ENCODE measurements at regions not wholly inside any gene's neighbourhood (a gene's known extent, or its start where the extent isn't known, plus 50 kb on each side); places are given as distances from the start of the nearest gene placed in this dataset.

DNA sequence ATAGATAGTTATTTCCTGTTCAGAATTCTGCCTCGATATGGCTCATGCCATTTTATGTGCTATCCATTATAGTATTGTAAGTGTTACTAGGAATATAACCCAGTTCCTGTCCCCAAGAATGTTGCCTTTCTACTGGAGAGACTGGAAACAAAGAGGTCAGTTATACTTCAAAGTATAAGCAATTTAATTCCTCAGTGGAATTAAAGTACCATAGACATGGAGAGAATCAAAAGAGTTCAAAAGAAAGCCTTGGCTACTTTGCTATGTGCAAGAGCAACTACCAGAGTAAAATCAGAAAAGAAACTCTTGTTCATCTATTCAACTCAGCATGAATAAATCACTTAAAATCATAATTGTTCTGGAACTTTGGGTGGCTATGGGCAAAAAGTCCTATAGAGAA, 173.2 kb upstream of the EEA1 start:
- Histone ChIP-seq H3K27me3 (ENCODE audit: control insufficient read depth, insufficient read depth, low read length) (no peaks in the 10 kb centered on the region), H3K27ac (ENCODE audit: insufficient read depth, low read length) (no peak overlapping the region), H4K20me1 (ENCODE audit: control insufficient read depth, extremely low read depth, insufficient read depth, low read length) (no peaks in the 10 kb centered on the region), H3K79me2 (ENCODE audit: control insufficient read depth, insufficient read depth, low read length) (no peaks in the 10 kb centered on the region), H3K9ac (ENCODE audit: insufficient read depth, low read length) (no peak overlapping the region), H2AFZ (ENCODE audit: low read length) (no peak overlapping the region), H3K4me3 (replicated peaks in 1 of 4; ENCODE audit: control extremely low read depth in 1 of 4, insufficient read depth in 1 of 4, low read depth in 3 of 4, low read length in 4 of 4) (no peak overlapping the region), H3K36me3 (ENCODE audit: control insufficient read depth, insufficient read depth, low read length) (no peaks in the 10 kb centered on the region), H3K4me1 (ENCODE audit: control insufficient read depth, extremely low read depth, insufficient read depth, low read length) (peaks cover 2% of the 10 kb centered on the region), H3K9me3 (ENCODE audit: control insufficient read depth, insufficient read depth, low read depth, low read length) (no peaks in the 10 kb centered on the region), H3K4me2 (ENCODE audit: extremely low read depth, insufficient read depth, low read length) (no peak overlapping the region)
- no peak for DNase-seq (ENCODE audit: low read depth in 2 of 2)
- no peak for TF ChIP-seq EZH2 (IDR thresholded peaks at IDR 0.05; ENCODE audit: low read length, missing control alignments)
- TF ChIP-seq, protein P1, sequence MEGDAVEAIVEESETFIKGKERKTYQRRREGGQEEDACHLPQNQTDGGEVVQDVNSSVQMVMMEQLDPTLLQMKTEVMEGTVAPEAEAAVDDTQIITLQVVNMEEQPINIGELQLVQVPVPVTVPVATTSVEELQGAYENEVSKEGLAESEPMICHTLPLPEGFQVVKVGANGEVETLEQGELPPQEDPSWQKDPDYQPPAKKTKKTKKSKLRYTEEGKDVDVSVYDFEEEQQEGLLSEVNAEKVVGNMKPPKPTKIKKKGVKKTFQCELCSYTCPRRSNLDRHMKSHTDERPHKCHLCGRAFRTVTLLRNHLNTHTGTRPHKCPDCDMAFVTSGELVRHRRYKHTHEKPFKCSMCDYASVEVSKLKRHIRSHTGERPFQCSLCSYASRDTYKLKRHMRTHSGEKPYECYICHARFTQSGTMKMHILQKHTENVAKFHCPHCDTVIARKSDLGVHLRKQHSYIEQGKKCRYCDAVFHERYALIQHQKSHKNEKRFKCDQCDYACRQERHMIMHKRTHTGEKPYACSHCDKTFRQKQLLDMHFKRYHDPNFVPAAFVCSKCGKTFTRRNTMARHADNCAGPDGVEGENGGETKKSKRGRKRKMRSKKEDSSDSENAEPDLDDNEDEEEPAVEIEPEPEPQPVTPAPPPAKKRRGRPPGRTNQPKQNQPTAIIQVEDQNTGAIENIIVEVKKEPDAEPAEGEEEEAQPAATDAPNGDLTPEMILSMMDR (conservative IDR thresholded peaks at IDR 0.05 in 1 of 2, IDR thresholded peaks at IDR 0.05 in 1 of 2; ENCODE audit: low read depth in 1 of 2, low read length in 2 of 2) = no peak

GRCh38 chr12:93102744-93103143, 173.6 kb upstream of the EEA1 start:
- no peaks in the 10 kb centered on the region for H3K79me2 ChIP-seq (ENCODE audit: control insufficient read depth, insufficient read depth, low read length)
- no peak overlapping the region for H3K4me2 ChIP-seq (ENCODE audit: extremely low read depth, insufficient read depth, low read length)
- no peaks in the 10 kb centered on the region for H3K36me3 ChIP-seq (ENCODE audit: control insufficient read depth, insufficient read depth, low read length)
- H3K9ac ChIP-seq (ENCODE audit: insufficient read depth, low read length) = no peak overlapping the region
- no peaks in the 10 kb centered on the region for H4K20me1 ChIP-seq (ENCODE audit: control insufficient read depth, extremely low read depth, insufficient read depth, low read length)
- DNase-seq (ENCODE audit: low read depth in 2 of 2) = no peak
- peaks cover 2% of the 10 kb centered on the region for H3K4me1 ChIP-seq (ENCODE audit: control insufficient read depth, extremely low read depth, insufficient read depth, low read length)
- no peak overlapping the region for H2AFZ ChIP-seq (ENCODE audit: low read length)
- no peaks in the 10 kb centered on the region for H3K27me3 ChIP-seq (ENCODE audit: control insufficient read depth, insufficient read depth, low read length)
- no peak overlapping the region for H3K4me3 ChIP-seq (replicated peaks in 1 of 4; ENCODE audit: control extremely low read depth in 1 of 4, insufficient read depth in 1 of 4, low read depth in 3 of 4, low read length in 4 of 4)
- TF ChIP-seq, protein P1 (conservative IDR thresholded peaks at IDR 0.05 in 1 of 2, IDR thresholded peaks at IDR 0.05 in 1 of 2; ENCODE audit: low read depth in 1 of 2, low read length in 2 of 2) = no peak
- no peak for TF ChIP-seq EZH2 (IDR thresholded peaks at IDR 0.05; ENCODE audit: low read length, missing control alignments)
- no peaks in the 10 kb centered on the region for H3K9me3 ChIP-seq (ENCODE audit: control insufficient read depth, insufficient read depth, low read depth, low read length)
- H3K27ac ChIP-seq (ENCODE audit: insufficient read depth, low read length) = no peak overlapping the region

GRCh38 chr12:93103154-93103553, 174.1 kb upstream of the EEA1 start:
- Histone ChIP-seq H4K20me1 (ENCODE audit: control insufficient read depth, extremely low read depth, insufficient read depth, low read length) (no peaks in the 10 kb centered on the region), H2AFZ (ENCODE audit: low read length) (no peak overlapping the region), H3K79me2 (ENCODE audit: control insufficient read depth, insufficient read depth, low read length) (no peaks in the 10 kb centered on the region), H3K27me3 (ENCODE audit: control insufficient read depth, insufficient read depth, low read length) (no peaks in the 10 kb centered on the region), H3K9me3 (ENCODE audit: control insufficient read depth, insufficient read depth, low read depth, low read length) (no peaks in the 10 kb centered on the region), H3K4me2 (ENCODE audit: extremely low read depth, insufficient read depth, low read length) (no peak overlapping the region), H3K27ac (ENCODE audit: insufficient read depth, low read length) (no peak overlapping the region), H3K4me3 (replicated peaks in 1 of 4; ENCODE audit: control extremely low read depth in 1 of 4, insufficient read depth in 1 of 4, low read depth in 3 of 4, low read length in 4 of 4) (no peak overlapping the region), H3K9ac (ENCODE audit: insufficient read depth, low read length) (no peak overlapping the region), H3K4me1 (ENCODE audit: control insufficient read depth, extremely low read depth, insufficient read depth, low read length) (peaks cover 2% of the 10 kb centered on the region), H3K36me3 (ENCODE audit: control insufficient read depth, insufficient read depth, low read length) (no peaks in the 10 kb centered on the region)
- DNase-seq (ENCODE audit: low read depth in 2 of 2) = no peak
- TF ChIP-seq EZH2 (IDR thresholded peaks at IDR 0.05; ENCODE audit: low read length, missing control alignments) = no peak
- TF ChIP-seq, protein P1 (conservative IDR thresholded peaks at IDR 0.05 in 1 of 2, IDR thresholded peaks at IDR 0.05 in 1 of 2; ENCODE audit: low read depth in 1 of 2, low read length in 2 of 2) = no peak
